ENCODE measurements at regions not wholly inside any gene's neighbourhood (a gene's known extent, or its start where the extent isn't known, plus 50 kb on each side); places are given as distances from the start of the nearest gene placed in this dataset.

- TF ChIP-seq REST (IDR thresholded peaks at IDR 0.05; ENCODE audit: insufficient read depth in 1 of 2, low read depth in 2 of 2, low read length in 2 of 2): no peak
- TF ChIP-seq TAF1 (IDR thresholded peaks at IDR 0.05; ENCODE audit: borderline replicate concordance, insufficient read depth, low read length): no peak
- TF ChIP-seq POLR2AphosphoS5 (IDR thresholded peaks at IDR 0.05; ENCODE audit: low read depth, low read length): no peak
- no peak for TF ChIP-seq FOXP2 (optimal IDR thresholded peaks at IDR 0.05; ENCODE audit: borderline replicate concordance, extremely low read depth, extremely low read length, insufficient read depth)
- no peak for TF ChIP-seq SIN3A (IDR thresholded peaks at IDR 0.05; ENCODE audit: borderline replicate concordance, insufficient read depth, low read length)
Observed at GRCh38 chr2:161569401-161569800, 54.8 kb upstream of the SLC4A10 start.

- TF ChIP-seq FOXP2 (optimal IDR thresholded peaks at IDR 0.05; ENCODE audit: borderline replicate concordance, extremely low read depth, extremely low read length, insufficient read depth) (no peak), REST (IDR thresholded peaks at IDR 0.05; ENCODE audit: insufficient read depth in 1 of 2, low read depth in 2 of 2, low read length in 2 of 2) (no peak), SIN3A (IDR thresholded peaks at IDR 0.05; ENCODE audit: borderline replicate concordance, insufficient read depth, low read length) (no peak)
Observed at GRCh38 chr2:161570424-161571050, 53.7 kb upstream of the SLC4A10 start.

GRCh38 chr2:161571051-161571429 is 53.2 kb upstream of the SLC4A10 start:
- TF ChIP-seq TAF1 (IDR thresholded peaks at IDR 0.05; ENCODE audit: borderline replicate concordance, insufficient read depth, low read length) (no peak), REST (IDR thresholded peaks at IDR 0.05; ENCODE audit: insufficient read depth in 1 of 2, low read depth in 2 of 2, low read length in 2 of 2) (no peak), POLR2AphosphoS5 (IDR thresholded peaks at IDR 0.05; ENCODE audit: low read depth, low read length) (no peak), FOXP2 (optimal IDR thresholded peaks at IDR 0.05; ENCODE audit: borderline replicate concordance, extremely low read depth, extremely low read length, insufficient read depth) (no peak), SIN3A (IDR thresholded peaks at IDR 0.05; ENCODE audit: borderline replicate concordance, insufficient read depth, low read length) (no peak)
